ENCODE measurements at regions not wholly inside any gene's neighbourhood (a gene's known extent, or its start where the extent isn't known, plus 50 kb on each side); places are given as distances from the start of the nearest gene placed in this dataset.
"Not testable (repeated sequence)": the region's sequence is repeated elsewhere in the genome, so short reads cannot be mapped to it uniquely, and the experiment has no call there.

DNA sequence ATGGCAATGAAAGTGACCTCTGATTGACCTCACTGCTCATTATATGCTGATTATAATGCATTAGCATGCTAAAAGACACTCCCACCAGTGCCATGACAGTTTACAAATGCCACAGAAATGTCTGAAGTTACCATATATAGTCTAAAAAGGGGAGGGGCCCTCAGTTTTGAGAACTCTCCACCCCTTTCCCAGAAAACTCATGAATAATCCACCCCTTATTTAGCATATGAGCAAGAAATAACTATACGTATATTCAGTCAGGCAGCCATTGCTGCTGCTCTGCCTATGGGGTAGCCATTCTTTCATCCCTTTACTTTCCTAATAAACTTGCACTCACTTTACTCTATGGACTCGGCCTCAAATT is 163.1 kb downstream of the ESM1 start:
- DNase-seq (ENCODE audit: low read depth, low spot score): no peak

DNA sequence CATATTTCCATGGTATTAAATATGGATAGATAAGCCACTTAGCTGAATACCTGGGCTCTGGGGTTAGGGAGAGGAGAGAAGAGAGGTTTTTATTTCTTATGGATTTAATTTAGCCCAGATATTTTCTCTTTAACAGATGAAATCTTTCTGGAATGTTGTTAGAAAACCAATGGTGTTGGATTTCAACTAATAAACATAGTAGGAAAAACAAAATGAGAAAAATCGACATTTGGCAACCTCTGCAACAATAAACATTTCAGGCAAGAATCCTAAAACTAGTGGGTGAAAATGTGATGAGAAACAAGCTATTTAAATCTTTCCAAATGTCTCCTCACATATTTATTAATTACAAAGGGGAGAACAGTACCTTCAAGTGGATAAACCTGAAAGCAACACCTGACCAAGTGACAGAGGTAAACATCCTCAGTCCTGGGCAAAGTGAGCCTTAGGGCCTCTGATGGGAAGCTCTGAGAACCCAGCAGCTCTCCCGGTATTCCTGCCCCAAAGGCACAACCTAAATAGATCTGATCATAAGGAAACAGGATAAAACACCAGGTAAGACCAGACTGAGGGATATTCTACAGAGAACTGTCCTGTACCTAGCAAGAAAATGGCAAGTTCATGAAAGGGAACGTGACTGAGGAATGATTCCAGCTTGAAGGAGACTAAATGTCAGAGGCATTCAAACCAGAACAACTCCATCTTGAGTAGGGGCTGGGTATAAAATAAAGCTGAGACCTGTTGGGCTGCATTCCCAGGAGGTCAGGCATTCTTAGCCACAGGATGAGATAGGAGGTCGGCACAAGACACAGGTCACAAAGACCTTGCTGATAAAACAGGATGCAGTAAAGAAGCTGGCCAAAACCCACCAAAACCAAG is 163.7 kb downstream of the ESM1 start:
- DNase-seq (ENCODE audit: low read depth, low spot score): no peak

DNA sequence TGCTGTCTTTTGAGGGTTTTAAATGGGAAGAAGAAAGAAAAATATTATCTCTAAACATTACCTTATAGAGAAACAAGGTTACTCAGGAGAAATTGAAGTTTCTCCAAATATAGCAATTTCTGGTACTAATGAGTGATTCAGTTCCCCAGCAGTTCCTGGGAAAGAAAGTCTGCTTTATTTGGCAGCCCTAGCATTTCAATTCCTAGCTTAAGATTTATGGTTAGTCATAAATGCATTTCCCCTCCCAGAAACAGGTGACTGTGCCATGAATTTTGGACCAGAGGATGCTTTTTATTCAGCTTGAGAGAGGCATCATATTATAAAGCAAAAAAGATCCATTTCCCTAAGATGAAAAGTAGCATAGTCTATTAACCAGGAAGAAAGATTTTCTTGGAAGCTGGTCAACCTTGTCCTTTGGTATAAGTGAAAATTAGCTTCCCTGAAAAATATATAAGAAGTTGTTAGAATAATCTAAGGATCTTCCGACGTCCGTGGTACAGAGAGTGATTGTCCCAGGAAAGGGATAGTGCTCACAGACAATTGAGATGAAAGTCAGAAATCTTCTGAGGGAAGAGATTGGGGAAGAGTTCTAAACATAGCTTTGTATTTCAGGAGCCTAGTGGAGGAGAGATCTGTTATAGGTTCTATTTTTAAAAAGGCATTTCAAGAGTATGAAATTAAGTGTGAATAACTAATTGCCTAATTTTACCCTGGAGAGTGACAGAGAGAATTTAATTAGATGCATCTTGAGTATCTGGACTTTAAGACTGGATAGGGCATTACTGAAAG is 164.9 kb downstream of the ESM1 start:
- DNase-seq (ENCODE audit: low read depth, low spot score): no peak

DNA sequence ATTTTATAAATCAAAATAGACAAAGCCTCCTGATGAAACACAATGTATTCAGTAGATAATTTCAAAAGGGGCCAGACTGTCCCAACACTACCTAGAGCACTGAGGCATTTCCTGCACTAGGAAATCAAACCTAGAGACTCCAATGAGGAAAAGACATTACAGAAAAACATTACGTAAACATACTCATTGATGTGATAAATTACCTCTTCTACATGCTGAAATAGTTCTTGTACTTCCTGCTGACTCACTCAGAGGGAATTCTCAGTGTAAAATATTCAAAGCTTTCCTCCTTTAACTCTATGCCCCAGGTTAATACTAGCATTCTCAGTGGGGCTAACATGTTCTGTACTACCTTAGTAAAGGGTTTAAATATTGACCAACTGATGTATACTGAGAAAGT is 178.0 kb downstream of the ESM1 start:
- DNase-seq (ENCODE audit: low read depth, low spot score): no peak

DNA sequence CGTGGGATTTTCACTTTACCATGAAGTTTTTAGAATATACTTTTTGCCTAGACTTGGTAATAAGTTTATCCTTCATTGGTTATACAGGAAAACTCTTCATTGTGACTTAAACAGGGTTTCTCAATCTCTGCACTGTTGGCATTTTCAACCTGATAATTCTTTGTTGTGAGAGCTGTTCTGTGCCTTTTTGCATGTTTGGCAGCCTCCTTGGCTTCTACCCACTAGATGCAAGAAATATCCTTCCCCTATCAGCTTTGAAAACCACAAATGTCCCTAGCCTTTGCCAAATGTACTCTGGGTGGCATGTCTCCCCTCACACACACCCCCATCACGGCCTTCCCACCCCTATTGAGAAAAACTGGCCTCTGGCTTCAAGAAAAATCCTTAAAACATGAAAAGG is 180.9 kb downstream of the ESM1 start:
- DNase-seq (ENCODE audit: low read depth, low spot score): no peak

DNA sequence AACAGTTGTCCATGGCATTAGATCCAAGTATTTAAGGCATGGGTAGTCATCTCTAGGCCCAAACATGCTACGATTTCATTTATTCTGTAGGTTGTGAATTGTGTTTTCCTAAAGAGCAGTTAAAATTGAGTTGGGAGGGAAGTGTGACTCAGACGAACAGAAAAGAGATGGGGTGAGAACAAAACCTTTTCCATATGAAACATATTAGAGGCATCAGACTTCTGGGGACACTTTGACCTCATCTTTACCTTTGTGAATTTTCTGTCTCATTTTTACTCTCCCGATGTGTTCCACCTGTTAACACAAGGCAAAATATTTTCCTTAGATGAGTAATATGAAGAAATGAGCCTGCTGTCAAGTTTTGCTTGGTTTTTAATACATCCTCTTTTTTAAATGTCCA is 181.3 kb downstream of the ESM1 start:
- no peak for DNase-seq (ENCODE audit: low read depth, low spot score)

DNA sequence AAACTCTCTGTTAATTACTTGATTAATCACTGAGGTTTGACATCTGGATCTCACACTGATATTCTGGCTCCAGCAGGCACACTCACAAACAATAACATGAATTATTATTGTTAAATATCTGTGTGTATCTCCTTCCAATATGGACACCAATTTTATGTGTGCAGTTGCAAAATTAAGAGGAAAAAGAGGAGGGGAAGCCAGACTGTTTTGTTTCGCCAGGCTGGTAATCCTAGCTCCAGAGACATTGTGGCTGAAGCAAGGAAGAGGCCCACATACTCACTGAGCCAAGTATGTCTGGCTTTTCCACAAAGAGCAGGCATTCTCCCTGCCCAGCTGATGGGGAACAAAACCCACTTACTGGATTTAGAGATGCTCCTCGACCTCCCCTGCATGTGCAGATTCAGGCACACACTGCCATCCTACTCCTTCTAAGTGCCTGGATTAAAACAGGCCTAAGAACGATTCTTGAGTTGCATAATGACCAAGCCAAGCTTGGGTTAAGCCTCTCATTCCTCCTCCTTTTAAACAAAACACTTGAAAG is 181.9 kb downstream of the ESM1 start:
- no peak for DNase-seq (ENCODE audit: low read depth, low spot score)

DNA sequence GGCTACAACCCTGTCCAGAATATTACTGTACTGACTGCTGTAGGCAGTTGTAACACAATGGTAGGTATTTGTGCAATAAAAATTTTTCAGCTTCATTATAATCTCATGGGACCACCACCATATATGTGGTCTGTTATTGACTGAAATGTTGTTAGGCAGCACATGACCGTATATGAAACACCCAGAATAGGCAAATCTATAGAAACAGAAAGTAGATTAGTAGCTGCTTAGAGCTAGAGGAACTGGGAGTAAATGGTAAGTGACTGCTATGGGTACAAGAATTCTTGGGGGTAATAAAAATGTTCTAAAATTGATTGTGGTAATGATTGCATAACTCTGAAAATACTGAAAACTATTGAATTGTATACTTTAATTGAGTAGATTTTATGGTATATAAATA is 185.7 kb downstream of the ESM1 start:
- DNase-seq (ENCODE audit: low read depth, low spot score): no peak

DNA sequence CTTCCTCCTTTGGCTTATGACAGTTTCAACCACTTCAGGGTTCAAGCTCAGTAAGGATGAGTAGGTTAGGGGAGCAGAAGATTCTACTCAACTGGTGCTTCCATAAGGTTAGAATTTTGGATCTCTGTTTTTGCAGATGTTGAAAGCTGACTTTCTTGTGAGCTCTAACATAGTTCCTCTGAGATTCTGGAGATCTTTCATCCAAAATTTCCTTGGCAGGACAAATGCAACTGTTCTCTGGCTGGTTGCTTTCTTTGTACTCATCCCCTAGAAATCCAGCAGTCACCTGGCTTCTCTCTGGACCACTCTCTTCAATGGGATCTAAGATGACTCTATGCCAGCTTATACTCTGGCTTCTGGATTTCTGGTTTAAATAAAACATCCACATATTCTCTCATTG is 189.6 kb downstream of the ESM1 start:
- no peak for DNase-seq (ENCODE audit: low read depth, low spot score)

DNA sequence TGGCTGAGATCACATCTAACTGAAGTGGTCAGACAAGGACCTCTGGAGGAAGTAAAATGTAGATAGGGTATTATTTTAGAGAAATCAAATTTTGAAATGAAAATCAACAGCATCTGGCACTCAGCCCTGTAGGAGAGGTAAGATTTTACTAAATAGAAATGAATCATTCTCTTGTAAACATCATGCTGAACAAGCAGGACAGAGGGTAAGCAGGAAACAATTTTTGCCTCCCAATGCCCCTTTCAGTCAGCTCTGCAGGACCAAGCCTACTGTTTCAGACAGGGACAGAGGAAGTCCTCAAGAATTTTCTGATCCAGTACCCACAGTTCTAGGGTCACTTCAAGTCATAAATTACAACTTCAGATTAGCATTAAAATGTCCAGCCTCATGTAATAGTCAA is 190.1 kb downstream of the ESM1 start:
- DNase-seq (ENCODE audit: low read depth, low spot score): no peak

DNA sequence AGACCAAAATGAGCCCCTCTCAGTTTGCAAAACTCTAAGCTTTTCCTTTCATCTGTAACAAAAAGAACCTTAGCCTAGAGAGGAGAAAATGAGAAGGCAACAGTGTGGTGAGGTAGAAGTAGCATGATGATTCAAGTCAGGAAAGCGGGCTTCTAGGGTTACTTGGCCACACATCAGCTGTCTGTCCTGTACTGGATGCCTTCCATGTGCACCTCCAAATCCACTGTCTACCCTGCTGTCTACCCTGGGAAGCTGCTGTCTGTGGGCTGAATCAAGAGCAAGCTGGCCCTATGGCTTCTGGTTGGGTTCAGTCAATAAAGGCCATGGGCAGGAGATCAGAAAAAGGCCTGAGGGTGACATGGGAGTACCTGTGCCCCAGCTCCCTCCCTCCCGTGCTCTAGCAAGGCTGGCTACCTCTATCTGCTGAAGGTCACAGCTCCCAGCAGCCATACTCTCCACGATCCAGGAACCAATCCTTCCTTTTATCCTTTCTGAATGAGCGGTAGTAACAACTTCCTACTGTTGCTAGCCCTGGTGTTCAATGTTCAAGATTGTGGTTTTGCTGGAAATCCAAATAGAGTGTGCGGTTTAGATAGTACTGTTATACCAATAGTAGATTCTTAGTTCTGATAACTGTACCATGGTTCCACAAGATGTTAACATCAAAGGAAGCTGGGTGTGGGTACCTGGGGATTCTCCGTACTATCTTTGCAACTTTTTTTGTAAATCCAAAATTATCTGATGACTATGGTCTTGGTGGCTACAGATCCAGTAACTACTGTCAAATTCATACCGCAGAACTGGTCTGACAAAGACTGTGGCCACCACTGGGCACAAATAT is 191.0 kb downstream of the ESM1 start:
- no peak for DNase-seq (ENCODE audit: low read depth, low spot score)

DNA sequence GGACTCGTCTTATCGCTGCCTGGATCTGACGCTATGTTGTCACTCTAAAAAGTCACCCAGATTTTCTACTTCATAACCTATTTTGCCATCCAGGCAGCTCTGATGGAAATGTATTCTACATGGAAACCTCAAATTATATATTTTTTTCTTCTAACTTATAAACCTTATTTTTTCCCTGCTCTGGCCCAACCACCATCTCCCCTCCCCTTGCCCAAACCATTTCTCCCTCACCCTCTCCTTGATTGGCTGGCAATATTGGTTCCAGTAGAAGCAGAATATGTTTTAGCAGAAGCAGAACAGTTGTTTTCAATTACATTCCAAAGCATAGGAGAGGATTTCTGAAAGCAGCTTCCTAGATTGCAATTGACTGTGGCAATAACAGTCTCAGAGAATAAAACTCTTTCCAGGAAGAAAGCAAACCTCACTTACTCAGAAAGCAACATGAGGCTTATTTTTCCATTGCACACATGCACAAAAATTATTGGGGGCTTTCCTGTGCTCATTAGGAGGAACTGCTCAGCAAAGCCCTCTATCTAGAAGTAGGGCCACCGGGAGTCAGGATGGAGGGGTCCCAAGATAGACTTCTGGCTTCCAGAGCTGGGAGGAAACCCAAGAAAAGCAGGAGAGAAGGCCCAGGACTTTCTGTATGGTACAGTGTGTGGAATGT is 191.8 kb downstream of the ESM1 start:
- no peak for DNase-seq (ENCODE audit: low read depth, low spot score)

DNA sequence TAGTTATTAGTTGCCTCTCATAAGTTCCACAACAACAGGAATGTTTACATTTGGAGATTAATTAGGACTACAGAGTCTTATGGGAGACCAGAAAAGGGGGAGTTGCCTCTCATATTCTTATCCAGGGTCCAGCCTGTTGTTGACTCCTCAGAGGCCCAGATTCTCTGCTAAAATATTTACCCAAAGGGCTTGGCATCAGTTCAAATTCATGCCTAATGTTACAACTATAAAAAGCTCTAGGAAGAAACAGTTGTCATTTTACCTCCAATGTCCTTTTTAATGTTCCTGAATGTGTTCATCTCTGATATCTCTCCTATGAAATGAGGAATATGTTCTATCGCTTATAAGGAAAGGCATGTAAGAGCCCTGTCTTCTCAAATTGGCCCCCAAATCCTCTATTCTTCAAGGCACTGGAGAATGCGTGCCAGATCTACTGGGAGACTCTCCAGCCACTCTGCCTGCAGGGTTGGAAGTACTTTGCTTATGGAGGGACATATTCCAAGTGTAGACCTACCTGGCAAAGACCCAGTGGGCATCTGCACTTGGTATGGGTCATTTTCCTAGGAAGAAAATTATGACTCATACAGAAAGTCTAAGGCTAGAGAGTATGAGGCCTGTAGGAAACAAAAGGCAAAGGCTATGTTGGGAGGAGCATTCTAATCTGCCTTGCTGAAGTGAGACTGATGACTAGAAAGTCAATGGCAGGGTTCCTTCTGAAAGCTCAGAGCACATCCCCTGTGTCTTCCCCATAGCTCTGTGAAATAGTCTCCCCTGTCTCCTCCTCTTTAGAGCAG is 192.6 kb downstream of the ESM1 start:
- DNase-seq (ENCODE audit: low read depth, low spot score): no peak

DNA sequence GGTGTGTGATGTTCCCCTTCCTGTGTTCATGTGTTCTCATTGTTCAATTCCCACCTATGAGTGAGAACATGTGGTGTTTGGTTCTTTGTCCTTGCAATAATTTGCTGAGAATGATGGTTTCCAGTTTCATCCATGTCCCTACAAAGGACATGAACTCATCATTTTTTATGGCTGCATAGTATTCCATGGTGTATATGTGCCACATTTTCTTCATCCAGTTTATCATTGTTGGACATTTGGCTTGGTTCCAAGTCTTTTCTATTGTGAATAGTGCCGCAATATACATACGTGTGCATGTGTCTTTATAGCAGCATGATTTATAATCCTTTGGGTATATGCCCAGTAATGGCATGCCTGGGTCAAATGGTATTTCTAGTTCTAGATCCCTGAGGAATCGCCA is 197.5 kb downstream of the ESM1 start:
- DNase-seq (ENCODE audit: low read depth, low spot score): not testable (repeated sequence)

DNA sequence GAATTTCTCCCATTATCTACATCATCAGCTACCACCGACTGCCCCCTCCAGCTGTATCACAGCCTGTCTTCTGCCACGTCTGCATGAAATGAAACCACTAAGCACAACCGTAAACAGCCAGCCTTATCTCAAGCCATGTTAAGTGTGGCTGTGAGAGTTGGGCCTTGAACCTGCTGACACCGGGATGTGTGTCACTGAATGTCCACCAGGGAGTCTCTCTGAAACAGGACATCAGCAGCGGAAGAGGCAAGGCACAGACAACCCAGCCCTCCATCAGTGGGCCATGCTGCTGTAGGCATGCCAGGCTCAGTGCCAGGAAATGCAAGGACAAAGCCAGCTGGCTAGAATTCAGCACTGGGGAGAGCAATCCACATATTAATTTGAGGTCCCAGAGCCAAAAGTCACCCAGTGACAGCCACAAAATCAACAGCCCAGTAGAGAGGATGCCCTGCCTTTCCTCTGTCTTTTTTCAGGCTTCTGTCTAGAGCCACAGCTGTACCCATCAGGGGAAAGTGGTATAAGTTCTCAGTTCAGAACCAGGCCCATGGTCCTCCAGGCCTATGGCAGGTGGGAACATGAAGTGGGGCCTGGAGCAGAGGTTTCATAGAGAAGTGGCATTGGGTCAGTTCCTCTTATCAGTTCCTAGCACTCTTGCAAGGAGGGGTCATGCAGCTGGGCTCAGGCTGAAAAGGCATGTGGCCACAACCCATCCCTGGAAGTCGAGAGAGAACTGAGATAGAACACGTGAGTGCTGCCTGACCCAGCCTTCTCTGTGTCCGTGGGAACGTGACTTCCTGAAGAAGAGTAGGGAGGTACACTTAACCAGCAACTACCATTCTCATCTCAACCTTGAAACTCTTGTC is 199.4 kb downstream of the ESM1 start:
- DNase-seq (ENCODE audit: low read depth, low spot score): no peak

DNA sequence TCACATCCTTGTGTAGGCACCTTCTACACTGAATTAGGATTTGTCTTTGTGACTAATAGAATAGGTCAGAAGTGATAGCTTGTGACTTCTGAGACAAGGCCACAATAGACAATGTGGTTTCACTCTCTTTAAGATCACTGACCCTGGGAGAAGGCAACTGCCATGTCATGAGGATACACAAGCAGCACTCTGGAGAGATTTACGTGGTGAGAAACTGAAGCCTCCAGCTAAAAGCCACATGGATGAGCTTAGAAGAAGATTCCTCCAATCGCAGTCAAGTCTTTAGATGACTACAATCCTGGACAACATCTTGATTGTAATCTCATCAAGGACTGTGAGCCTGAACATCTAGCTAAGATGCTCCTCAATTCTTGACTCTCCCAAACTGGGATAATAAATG is 206.6 kb downstream of the ESM1 start:
- DNase-seq (ENCODE audit: low read depth, low spot score): no peak

DNA sequence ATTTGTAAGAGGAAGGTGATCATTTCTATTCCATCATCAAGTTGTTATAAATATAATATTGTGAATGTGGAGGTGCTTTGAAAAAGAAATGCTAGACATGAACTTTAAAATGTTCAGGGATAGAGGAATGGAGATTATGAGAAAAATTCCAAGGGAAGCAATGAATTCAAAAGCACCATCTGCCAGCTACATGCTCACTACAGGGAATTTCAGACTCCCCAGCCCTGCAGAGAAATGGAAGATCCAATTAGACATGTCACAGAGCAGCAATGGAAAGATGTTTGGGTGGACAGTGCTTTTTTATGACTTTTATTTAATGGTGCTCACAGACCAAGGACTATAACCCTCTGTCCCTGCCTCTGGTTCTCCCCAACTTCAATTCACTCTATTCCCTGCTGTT is 209.7 kb downstream of the ESM1 start:
- no peak for DNase-seq (ENCODE audit: low read depth, low spot score)

DNA sequence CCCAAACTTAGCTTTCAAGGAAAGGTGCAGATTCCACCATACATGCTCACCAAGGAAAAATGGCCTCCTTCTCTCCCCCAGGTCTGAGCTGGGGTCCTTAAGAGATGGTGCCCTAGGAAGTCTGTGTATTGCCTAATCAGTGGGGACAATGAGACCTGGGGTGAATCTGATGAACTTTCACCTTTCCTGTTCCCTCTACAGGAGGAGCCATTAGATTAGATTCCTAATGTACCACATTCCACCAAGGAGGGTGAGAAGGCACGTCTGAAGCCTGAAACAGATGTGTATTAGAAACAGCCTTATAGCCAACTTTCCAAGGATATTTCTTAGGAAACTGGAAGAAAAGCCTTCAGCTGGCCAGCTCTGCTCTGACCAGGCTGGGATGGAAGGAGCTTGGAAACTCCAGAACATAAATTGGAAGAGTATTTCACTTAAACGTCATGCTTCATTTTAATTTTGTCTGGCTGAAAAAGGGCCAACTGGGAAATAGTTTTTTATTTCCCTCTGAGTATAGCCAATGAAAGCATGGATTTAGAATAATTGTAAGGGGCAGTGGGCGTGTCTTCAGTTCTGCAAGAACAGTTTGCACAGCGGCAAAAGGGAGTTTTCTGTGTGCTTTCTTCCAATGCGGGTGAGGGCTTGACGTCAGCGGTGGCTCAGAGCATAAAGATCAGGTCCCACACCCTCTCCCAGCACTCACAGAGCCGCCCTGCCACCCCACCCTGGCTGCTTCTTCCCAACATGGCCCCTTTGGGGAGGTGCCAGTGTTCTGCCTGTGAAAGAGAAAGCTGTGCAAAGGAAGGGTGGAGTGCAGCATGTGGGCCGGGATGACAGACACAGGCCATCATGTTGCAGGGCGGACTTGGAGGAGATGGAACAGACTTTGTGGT is 210.9 kb downstream of the ESM1 start:
- DNase-seq (ENCODE audit: low read depth, low spot score): no peak

DNA sequence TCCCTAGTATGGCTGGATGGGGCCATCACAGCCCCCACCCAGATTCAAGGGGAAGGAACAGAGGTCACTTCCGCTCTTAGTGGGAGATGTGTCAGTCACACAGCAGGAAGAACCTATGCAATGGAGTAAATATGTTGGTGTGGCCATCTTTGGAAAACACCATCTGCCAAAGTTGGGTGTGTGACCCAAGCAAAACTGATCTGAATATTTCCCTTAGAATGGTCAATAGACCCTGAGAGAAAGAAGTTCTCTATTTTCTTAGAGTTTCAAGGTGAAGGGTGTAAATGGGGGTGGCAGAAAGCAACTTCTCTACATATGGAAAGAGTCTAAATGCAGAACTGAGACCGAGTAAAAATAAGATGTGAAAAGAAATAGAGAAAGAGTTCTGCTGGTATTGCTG is 212.7 kb downstream of the ESM1 start:
- no peak for DNase-seq (ENCODE audit: low read depth, low spot score)
